Endothelial cell of umbilical vein (primary cell): ENCODE measurements at regions not wholly inside any gene's neighbourhood (a gene's known extent, or its start where the extent isn't known, plus 50 kb on each side); places are given as distances from the start of the nearest gene placed in this dataset.

ENCODE experiments used
- BruUV-seq: library from RNA; stranded (reverse); fragments of 400-500 nt; replicated peaks from 2 replicates; lab custom pipeline; 2021; lab: Mats Ljungman, UMichigan
- CTCF ChIA-PET: fragments of 300-600, 350-600 bp; sonication (Branson Sonifier 250); formaldehyde crosslinking; loops from one replicate; lab custom pipeline; 2021; ENCODE audit warnings: antibody characterized with exemption, inconsistent platforms; lab: Charles Lee
- POLR2A ChIA-PET: fragments of 300-600, 350-600 bp; sonication (Branson Sonifier 250); formaldehyde crosslinking; loops from one replicate; lab custom pipeline; 2021; ENCODE audit warnings: antibody characterized with exemption, inconsistent platforms; lab: Charles Lee
- DNase-seq: peaks from one replicate; pipeline ENCODE4 v3.0.0-alpha.2; 2011; ENCODE audit warnings: low read depth, low spot score
- FAIRE-seq: peaks from 2 replicates; lab custom pipeline; 2011; peaks lifted over from hg19 to GRCh38; lab: Jason Lieb, UNC
- H2AFZ ChIP-seq: 2 replicates; pipeline ENCODE4 v1.6.0; 2012; ENCODE audit warnings: low read depth, low read length, control low read depth, inconsistent platforms
- H3K27ac ChIP-seq: 2 replicates; pipeline ENCODE4 v1.5.1; 2011; ENCODE audit warnings: low read depth, mild to moderate bottlenecking, control low read depth, low read length, moderate library complexity; ENCODE audit not compliant: insufficient read depth
- H3K27me3 ChIP-seq, 2 experiments: 2 replicates each; pipeline versions ENCODE4 v1.6.0 to v1.6.1; 2011; ENCODE audit warnings: low read length in 2 of 2, mixed read lengths in 1 of 2; ENCODE audit not compliant: control insufficient read depth in 2 of 2, insufficient read depth in 2 of 2
- H3K36me3 ChIP-seq, 2 experiments: 2 replicates in 1 of 2; 3 replicates in 1 of 2; pipeline ENCODE4 v1.5.1; 2011; ENCODE audit warnings: low read length in 2 of 2, mild to moderate bottlenecking in 1 of 2, moderate library complexity in 1 of 2; ENCODE audit not compliant: control insufficient read depth in 2 of 2, insufficient read depth in 2 of 2; ENCODE audit errors: extremely low read depth in 1 of 2
- H3K4me1 ChIP-seq: 3 replicates; pipeline ENCODE4 v1.5.1; 2011; ENCODE audit warnings: mild to moderate bottlenecking, low read length; ENCODE audit not compliant: control insufficient read depth, insufficient read depth; ENCODE audit errors: extremely low read depth
- H3K4me2 ChIP-seq: 2 replicates; pipeline ENCODE4 v1.6.1; 2011; ENCODE audit warnings: low read length, control low read depth, mixed read lengths; ENCODE audit not compliant: insufficient read depth
- H3K4me3 ChIP-seq, 3 experiments: fragments of 200-600 bp in 1 of 3; sonication (generic), shearing (Covaris generic) in 1 of 3; replicated peaks in 1 of 3; 2 replicates each; pipeline ENCODE4 v1.5.1; 2011 to 2016; ENCODE audit warnings: control low read depth in 3 of 3, low read length in 3 of 3, mild to moderate bottlenecking in 2 of 3, inconsistent platforms in 1 of 3, low read depth in 1 of 3, moderate library complexity in 1 of 3; ENCODE audit not compliant: insufficient read depth in 1 of 3
- H3K79me2 ChIP-seq: 2 replicates; pipeline ENCODE4 v1.6.0; 2012; ENCODE audit warnings: low read length, inconsistent platforms; ENCODE audit not compliant: control insufficient read depth, insufficient read depth
- H3K9ac ChIP-seq: replicated peaks from 2 replicates; pipeline ENCODE3; 2011; ENCODE audit warnings: low read length, control low read depth; ENCODE audit not compliant: insufficient read depth; ENCODE audit errors: extremely low read depth
- H3K9me1 ChIP-seq: replicated peaks from 3 replicates; pipeline ENCODE4 v1.6.0; 2011; ENCODE audit warnings: mild to moderate bottlenecking, low read length; ENCODE audit not compliant: control insufficient read depth, insufficient read depth; ENCODE audit errors: extremely low read depth
- H3K9me3 ChIP-seq: replicated peaks from 2 replicates; pipeline ENCODE4 v1.5.1; 2012; ENCODE audit warnings: low read length, inconsistent platforms; ENCODE audit not compliant: control insufficient read depth, insufficient read depth
- H4K20me1 ChIP-seq: replicated peaks from 2 replicates; pipeline ENCODE3; 2011; ENCODE audit warnings: mild to moderate bottlenecking, low read length; ENCODE audit not compliant: control insufficient read depth, insufficient read depth; ENCODE audit errors: extremely low read depth
- EZH2 ChIP-seq: IDR thresholded peaks from 2 replicates; pipeline ENCODE4 v1.6.1; 2012; ENCODE audit warnings: borderline replicate concordance, low read depth, mild to moderate bottlenecking, moderate library complexity, low read length, inconsistent platforms; ENCODE audit not compliant: severe bottlenecking
- FOS ChIP-seq: IDR thresholded peaks from 2 replicates; pipeline ENCODE4 v1.6.1; 2011; ENCODE audit warnings: mild to moderate bottlenecking, low read length, moderate library complexity, borderline replicate concordance; ENCODE audit not compliant: insufficient read depth
- GATA2 ChIP-seq: IDR thresholded peaks from 2 replicates; pipeline ENCODE4 v1.7.0; 2011; ENCODE audit warnings: low read depth, mild to moderate bottlenecking, moderate library complexity, mixed read lengths, low read length; ENCODE audit not compliant: insufficient read length, insufficient read depth
- JUN ChIP-seq: IDR thresholded peaks from 2 replicates; pipeline ENCODE4 v1.6.1; 2011; ENCODE audit warnings: borderline replicate concordance, low read depth; ENCODE audit not compliant: insufficient read length, insufficient read depth
- MAX ChIP-seq: IDR thresholded peaks from 2 replicates; pipeline ENCODE4 v1.6.1; 2011; ENCODE audit not compliant: insufficient read depth, insufficient read length
- MYC ChIP-seq: IDR thresholded peaks from one replicate; pipeline ENCODE4 v1.6.1; 2011; ENCODE audit warnings: mild to moderate bottlenecking, low read depth, low read length
- POLR2A ChIP-seq: IDR thresholded peaks from 2 replicates; pipeline ENCODE4 v1.6.1; 2012; ENCODE audit warnings: low read depth, mild to moderate bottlenecking, control low read depth, low read length
- POLR2AphosphoS5 ChIP-seq: IDR thresholded peaks from 2 replicates; pipeline ENCODE4 v1.6.1; 2012; ENCODE audit warnings: low read depth, mild to moderate bottlenecking, control low read depth, low read length, moderate library complexity; ENCODE audit not compliant: insufficient read depth
- dilution Hi-C: fragments of 300-500 bp; cut with MboI; formaldehyde crosslinking; loops from one replicate; pipeline ENCODE4 v1.15.0; 2019; ENCODE audit warnings: low sequenced_read_pairs; ENCODE audit not compliant: extremely low pct_ligation_motif_present
- intact Hi-C: fragments of 100-400 bp; cut with micrococcal nuclease; formaldehyde crosslinking; loops from one replicate; pipeline ENCODE4 v1.10.0; 2022
- TF ChIP-seq, protein P1 (sequence below), 2 donors: IDR thresholded peaks; 1 replicate in 1 of 2; 2 replicates in 1 of 2; pipeline ENCODE4 v1.5.1; 2011; ENCODE audit warnings: low read length in 2 of 2, mild to moderate bottlenecking in 2 of 2, moderate library complexity in 2 of 2, control low read depth in 1 of 2, inconsistent platforms in 1 of 2, low read depth in 1 of 2; ENCODE audit not compliant: insufficient read depth in 1 of 2; ENCODE audit errors: extremely low read depth in 1 of 2

DNA sequence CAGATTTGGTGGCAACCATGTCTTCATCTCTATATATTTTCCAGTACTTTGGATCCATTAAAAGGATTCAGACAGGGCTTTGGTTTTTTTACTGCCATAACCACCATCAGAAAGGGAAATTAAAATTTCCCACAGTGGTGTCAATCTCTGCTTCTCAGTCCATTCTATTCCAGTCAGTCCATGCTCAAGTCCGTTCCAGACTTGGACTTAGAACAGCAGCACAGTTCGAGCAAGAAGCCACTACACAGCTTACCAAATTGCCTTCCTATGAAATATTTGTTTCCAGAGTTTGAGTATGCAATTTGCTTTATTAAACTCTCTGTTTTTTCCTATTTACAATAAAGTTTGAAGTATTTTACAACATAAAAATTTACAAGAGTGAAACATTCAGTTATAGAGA, 306.5 kb upstream of the GULP1 start:
- dilution Hi-C loops, result no loop called here
- no peak overlapping the region for H3K4me3 ChIP-seq
- H3K9me1 ChIP-seq, result no peaks in the 10 kb centered on the region
- H4K20me1 ChIP-seq, result no peaks in the 10 kb centered on the region
- no peak overlapping the region for H3K4me2 ChIP-seq
- FAIRE-seq, result no peak
- ChIA-PET POLR2A (no interaction called here), CTCF (no interaction called here)
- no TSS peak for BruUV-seq
- no peaks in the 10 kb centered on the region for H3K27me3 ChIP-seq
- no peak overlapping the region for H3K27ac ChIP-seq
- TF ChIP-seq EZH2, result no peak
- no peak for TF ChIP-seq MAX
- no peak for TF ChIP-seq POLR2A
- TF ChIP-seq, protein P1, sequence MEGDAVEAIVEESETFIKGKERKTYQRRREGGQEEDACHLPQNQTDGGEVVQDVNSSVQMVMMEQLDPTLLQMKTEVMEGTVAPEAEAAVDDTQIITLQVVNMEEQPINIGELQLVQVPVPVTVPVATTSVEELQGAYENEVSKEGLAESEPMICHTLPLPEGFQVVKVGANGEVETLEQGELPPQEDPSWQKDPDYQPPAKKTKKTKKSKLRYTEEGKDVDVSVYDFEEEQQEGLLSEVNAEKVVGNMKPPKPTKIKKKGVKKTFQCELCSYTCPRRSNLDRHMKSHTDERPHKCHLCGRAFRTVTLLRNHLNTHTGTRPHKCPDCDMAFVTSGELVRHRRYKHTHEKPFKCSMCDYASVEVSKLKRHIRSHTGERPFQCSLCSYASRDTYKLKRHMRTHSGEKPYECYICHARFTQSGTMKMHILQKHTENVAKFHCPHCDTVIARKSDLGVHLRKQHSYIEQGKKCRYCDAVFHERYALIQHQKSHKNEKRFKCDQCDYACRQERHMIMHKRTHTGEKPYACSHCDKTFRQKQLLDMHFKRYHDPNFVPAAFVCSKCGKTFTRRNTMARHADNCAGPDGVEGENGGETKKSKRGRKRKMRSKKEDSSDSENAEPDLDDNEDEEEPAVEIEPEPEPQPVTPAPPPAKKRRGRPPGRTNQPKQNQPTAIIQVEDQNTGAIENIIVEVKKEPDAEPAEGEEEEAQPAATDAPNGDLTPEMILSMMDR (IDR thresholded peaks at IDR 0.05; ENCODE audit: extremely low read depth in 1 of 2, insufficient read depth in 1 of 2, low read depth in 1 of 2, low read length in 2 of 2), result no peak
- TF ChIP-seq POLR2AphosphoS5, result no peak
- no peak for TF ChIP-seq JUN
- TF ChIP-seq MYC, result no peak
- TF ChIP-seq FOS, result no peak
- TF ChIP-seq GATA2, result no peak
- peaks cover 6% of the 10 kb centered on the region for H3K4me1 ChIP-seq
- H3K79me2 ChIP-seq, result no peaks in the 10 kb centered on the region
- no peak overlapping the region for H3K9ac ChIP-seq
- no peaks in the 10 kb centered on the region for H3K36me3 ChIP-seq
- H3K9me3 ChIP-seq, result no peaks in the 10 kb centered on the region
- intact Hi-C loops, result no loop called here
- no peak overlapping the region for H2AFZ ChIP-seq
- DNase-seq, result no peak
